ENCODE measurements at regions not wholly inside any gene's neighbourhood (a gene's known extent, or its start where the extent isn't known, plus 50 kb on each side); places are given as distances from the start of the nearest gene placed in this dataset.

DNA sequence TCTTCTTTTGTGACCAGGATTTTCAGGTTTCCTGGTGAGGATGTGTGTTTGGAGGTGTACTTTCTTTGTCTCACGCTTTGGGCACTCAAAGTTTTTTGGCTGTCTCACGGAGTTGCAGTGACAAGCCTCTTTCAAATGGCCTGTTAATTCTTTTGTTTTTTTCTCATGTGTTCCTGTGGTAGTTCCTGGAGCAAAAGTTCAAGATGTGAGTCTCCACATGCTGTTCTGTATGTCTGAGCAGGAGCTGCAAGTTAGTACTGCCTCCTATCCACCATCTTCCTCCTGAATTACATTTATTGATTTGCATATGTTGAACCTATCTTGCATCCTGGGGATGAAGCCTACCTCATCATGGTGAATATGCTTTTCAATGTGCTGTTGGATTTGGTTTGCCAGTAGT, 118.5 kb downstream of the VSIG4 start:
- ChIA-PET POLR2A (interaction anchor here (0.7 kb wide), 1 partner anchor 1037 kb away, joined by 3 read pairs; no protein-coding TSS in a partner anchor), CTCF (ENCODE audit: unreplicated experiment) (no interaction called here)
- no peak for TF ChIP-seq EZH2phosphoT487 (IDR thresholded peaks at IDR 0.05; ENCODE audit: borderline replicate concordance, low read depth, low read length)
- TF ChIP-seq, protein P1, sequence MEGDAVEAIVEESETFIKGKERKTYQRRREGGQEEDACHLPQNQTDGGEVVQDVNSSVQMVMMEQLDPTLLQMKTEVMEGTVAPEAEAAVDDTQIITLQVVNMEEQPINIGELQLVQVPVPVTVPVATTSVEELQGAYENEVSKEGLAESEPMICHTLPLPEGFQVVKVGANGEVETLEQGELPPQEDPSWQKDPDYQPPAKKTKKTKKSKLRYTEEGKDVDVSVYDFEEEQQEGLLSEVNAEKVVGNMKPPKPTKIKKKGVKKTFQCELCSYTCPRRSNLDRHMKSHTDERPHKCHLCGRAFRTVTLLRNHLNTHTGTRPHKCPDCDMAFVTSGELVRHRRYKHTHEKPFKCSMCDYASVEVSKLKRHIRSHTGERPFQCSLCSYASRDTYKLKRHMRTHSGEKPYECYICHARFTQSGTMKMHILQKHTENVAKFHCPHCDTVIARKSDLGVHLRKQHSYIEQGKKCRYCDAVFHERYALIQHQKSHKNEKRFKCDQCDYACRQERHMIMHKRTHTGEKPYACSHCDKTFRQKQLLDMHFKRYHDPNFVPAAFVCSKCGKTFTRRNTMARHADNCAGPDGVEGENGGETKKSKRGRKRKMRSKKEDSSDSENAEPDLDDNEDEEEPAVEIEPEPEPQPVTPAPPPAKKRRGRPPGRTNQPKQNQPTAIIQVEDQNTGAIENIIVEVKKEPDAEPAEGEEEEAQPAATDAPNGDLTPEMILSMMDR (conservative IDR thresholded peaks at IDR 0.05; ENCODE audit: low read length) = no peak
- Histone ChIP-seq H3K9me3 (ENCODE audit: low read length) (no peaks in the 10 kb centered on the region), H2AFZ (ENCODE audit: low read length) (no peak overlapping the region), H3K4me1 (ENCODE audit: insufficient read depth, low read length, poor library complexity, severe bottlenecking) (peaks cover 2% of the 10 kb centered on the region), H3K9me2 (ENCODE audit: insufficient read depth, low read length) (no peaks in the 10 kb centered on the region), H3K4me2 (ENCODE audit: low read length) (no peak overlapping the region), H3K4me3 (ENCODE audit: low read depth, low read length, poor library complexity, severe bottlenecking) (no peak overlapping the region), H4K20me1 (ENCODE audit: insufficient read depth, low read length) (no peaks in the 10 kb centered on the region), H3K27ac (ENCODE audit: low read depth, low read length, poor library complexity, severe bottlenecking) (no peak overlapping the region), H3K79me2 (ENCODE audit: insufficient read depth, low read depth, low read length) (no peaks in the 10 kb centered on the region), H3K36me3 (ENCODE audit: insufficient read depth, low read length) (no peaks in the 10 kb centered on the region)
- intact Hi-C loops (cut with micrococcal nuclease; ENCODE audit: unreplicated experiment) = no loop called here
- BruUV-seq (replicated peaks) = no TSS peak
- DNase-seq (ENCODE audit: low spot score) = no peak

DNA sequence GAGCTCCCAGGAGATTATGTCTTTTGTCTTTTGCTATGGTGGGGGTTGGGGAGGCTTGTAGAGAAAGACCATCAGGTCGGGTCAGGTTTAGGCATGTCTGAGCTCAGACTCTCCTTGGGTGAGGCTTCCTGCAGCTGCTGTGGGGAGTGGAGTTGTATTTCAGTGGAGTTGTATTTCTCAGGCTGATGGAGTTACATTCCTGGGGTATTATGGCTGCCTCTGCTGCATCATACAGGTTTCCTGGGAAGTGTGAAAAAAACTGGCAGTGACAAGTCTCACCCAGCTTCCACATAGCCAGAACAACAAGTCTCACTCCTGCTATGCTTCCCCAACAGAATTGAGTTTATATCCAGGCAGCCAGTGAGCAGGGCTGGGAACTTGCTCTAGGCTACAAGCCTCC, 119.3 kb downstream of the VSIG4 start:
- no peak for DNase-seq (ENCODE audit: low spot score)
- intact Hi-C loops (cut with micrococcal nuclease; ENCODE audit: unreplicated experiment) = no loop called here
- TF ChIP-seq EZH2phosphoT487 (IDR thresholded peaks at IDR 0.05; ENCODE audit: borderline replicate concordance, low read depth, low read length) = no peak
- Histone ChIP-seq H3K4me3 (ENCODE audit: low read depth, low read length, poor library complexity, severe bottlenecking) (no peak overlapping the region), H3K79me2 (ENCODE audit: insufficient read depth, low read depth, low read length) (no peaks in the 10 kb centered on the region), H2AFZ (ENCODE audit: low read length) (no peak overlapping the region), H3K9me3 (ENCODE audit: low read length) (no peaks in the 10 kb centered on the region), H4K20me1 (ENCODE audit: insufficient read depth, low read length) (no peaks in the 10 kb centered on the region), H3K27ac (ENCODE audit: low read depth, low read length, poor library complexity, severe bottlenecking) (no peak overlapping the region), H3K36me3 (ENCODE audit: insufficient read depth, low read length) (no peaks in the 10 kb centered on the region), H3K9me2 (ENCODE audit: insufficient read depth, low read length) (no peaks in the 10 kb centered on the region), H3K4me1 (ENCODE audit: insufficient read depth, low read length, poor library complexity, severe bottlenecking) (no peaks in the 10 kb centered on the region), H3K4me2 (ENCODE audit: low read length) (no peak overlapping the region)
- ChIA-PET POLR2A (no interaction called here), CTCF (ENCODE audit: unreplicated experiment) (no interaction called here)
- BruUV-seq (replicated peaks) = no TSS peak

DNA sequence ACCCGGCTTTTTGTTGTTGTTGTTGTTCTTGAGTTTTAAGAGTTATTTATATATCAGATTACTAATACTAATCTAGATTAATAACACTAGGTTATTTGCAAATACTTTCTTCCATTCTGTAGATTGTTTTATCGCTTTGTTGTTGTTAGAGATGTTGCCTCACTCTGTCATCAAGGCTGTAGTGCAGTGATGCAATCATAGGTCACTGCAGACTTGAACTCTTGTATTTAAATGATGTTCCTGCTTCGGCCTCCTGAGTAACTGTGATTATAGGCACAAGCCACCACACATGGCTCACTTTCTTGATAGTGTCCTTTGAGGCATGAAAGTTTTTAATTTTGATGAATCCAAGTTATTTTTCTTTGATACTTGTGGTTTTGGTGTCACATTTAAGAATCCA, 129.0 kb downstream of the VSIG4 start:
- no peak overlapping the region for H3K4me3 ChIP-seq (ENCODE audit: low read depth, low read length, poor library complexity, severe bottlenecking)
- no peak for TF ChIP-seq EZH2phosphoT487 (IDR thresholded peaks at IDR 0.05; ENCODE audit: borderline replicate concordance, low read depth, low read length)
- no peak overlapping the region for H3K27ac ChIP-seq (ENCODE audit: low read depth, low read length, poor library complexity, severe bottlenecking)
- ChIA-PET CTCF (ENCODE audit: unreplicated experiment) (no interaction called here), POLR2A (no interaction called here)
- H3K36me3 ChIP-seq (ENCODE audit: insufficient read depth, low read length) = no peaks in the 10 kb centered on the region
- H3K4me2 ChIP-seq (ENCODE audit: low read length) = no peak overlapping the region
- H4K20me1 ChIP-seq (ENCODE audit: insufficient read depth, low read length) = no peaks in the 10 kb centered on the region
- no peak overlapping the region for H2AFZ ChIP-seq (ENCODE audit: low read length)
- no peaks in the 10 kb centered on the region for H3K9me2 ChIP-seq (ENCODE audit: insufficient read depth, low read length)
- BruUV-seq (replicated peaks) = no TSS peak
- no peaks in the 10 kb centered on the region for H3K4me1 ChIP-seq (ENCODE audit: insufficient read depth, low read length, poor library complexity, severe bottlenecking)
- DNase-seq (ENCODE audit: low spot score) = no peak
- H3K9me3 ChIP-seq (ENCODE audit: low read length) = no peaks in the 10 kb centered on the region
- intact Hi-C loops (cut with micrococcal nuclease; ENCODE audit: unreplicated experiment) = no loop called here
- H3K79me2 ChIP-seq (ENCODE audit: insufficient read depth, low read depth, low read length) = no peaks in the 10 kb centered on the region

DNA sequence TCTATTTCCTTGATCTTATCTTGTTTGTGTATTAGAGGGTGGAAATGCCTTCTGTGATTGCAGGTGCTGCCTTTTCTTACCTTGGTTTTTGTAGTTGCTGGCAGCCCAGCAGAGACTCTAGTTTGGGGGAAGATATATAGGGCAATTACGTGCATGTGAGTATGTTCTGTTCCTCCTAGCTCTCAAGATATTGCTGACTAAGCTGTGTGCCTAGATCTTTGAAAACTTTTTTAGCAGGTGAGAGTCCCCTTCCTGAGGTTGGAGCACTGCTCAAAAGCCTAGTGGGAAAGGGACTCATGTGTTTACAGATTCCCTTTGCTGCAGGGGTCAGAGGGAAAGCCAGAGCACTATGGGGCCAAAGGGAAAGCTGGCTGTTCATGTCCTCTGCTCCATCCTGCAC, 136.1 kb downstream of the VSIG4 start:
- no peak for DNase-seq (ENCODE audit: low spot score)
- CTCF ChIA-PET (ENCODE audit: unreplicated experiment) = no interaction called here
- Histone ChIP-seq H4K20me1 (ENCODE audit: insufficient read depth, low read length) (no peaks in the 10 kb centered on the region), H3K4me3 (ENCODE audit: low read depth, low read length, poor library complexity, severe bottlenecking) (no peak overlapping the region), H3K9me2 (ENCODE audit: insufficient read depth, low read length) (no peaks in the 10 kb centered on the region), H3K4me2 (ENCODE audit: low read length) (no peak overlapping the region), H3K79me2 (ENCODE audit: insufficient read depth, low read depth, low read length) (no peaks in the 10 kb centered on the region), H3K4me1 (ENCODE audit: insufficient read depth, low read length, poor library complexity, severe bottlenecking) (no peaks in the 10 kb centered on the region), H3K27ac (ENCODE audit: low read depth, low read length, poor library complexity, severe bottlenecking) (no peak overlapping the region), H2AFZ (ENCODE audit: low read length) (no peak overlapping the region), H3K9me3 (ENCODE audit: low read length) (no peaks in the 10 kb centered on the region), H3K36me3 (ENCODE audit: insufficient read depth, low read length) (no peaks in the 10 kb centered on the region)
- no TSS peak for BruUV-seq (replicated peaks)
- intact Hi-C loops (cut with micrococcal nuclease; ENCODE audit: unreplicated experiment) = no loop called here
- POLR2A ChIA-PET = no interaction called here
- TF ChIP-seq, protein P1 (conservative IDR thresholded peaks at IDR 0.05; ENCODE audit: low read length) = no peak
- TF ChIP-seq EZH2phosphoT487 (IDR thresholded peaks at IDR 0.05; ENCODE audit: borderline replicate concordance, low read depth, low read length) = no peak

All from OCI-LY7 (cell line).